Activated naive CD8-positive, alpha-beta T cell treated with anti-CD3 and anti-CD28 coated beads for 36 hours (primary cell): ENCODE measurements at regions not wholly inside any gene's neighbourhood (a gene's known extent, or its start where the extent isn't known, plus 50 kb on each side); places are given as distances from the start of the nearest gene placed in this dataset.
"Not testable (repeated sequence)": the region's sequence is repeated elsewhere in the genome, so short reads cannot be mapped to it uniquely, and the experiment has no call there.

Experiments used
- DNase-seq: peaks from one replicate; pipeline ENCODE4 v3.0.0; 2021
- H3K27ac Mint-ChIP-seq: one replicate; pipeline ENCODE4 v1.8.0; 2022; ENCODE audit warnings: mild to moderate bottlenecking, moderate library complexity, mixed read lengths
- H3K27me3 Mint-ChIP-seq: one replicate; pipeline ENCODE4 v1.8.0; 2022; ENCODE audit warnings: mild to moderate bottlenecking, mixed read lengths
- H3K36me3 Mint-ChIP-seq: one replicate; pipeline ENCODE4 v1.8.0; 2021; ENCODE audit warnings: mild to moderate bottlenecking, mixed read lengths
- H3K4me1 Mint-ChIP-seq: one replicate; pipeline ENCODE4 v1.8.0; 2021; ENCODE audit warnings: mixed read lengths
- H3K4me3 Mint-ChIP-seq: one replicate; pipeline ENCODE4 v1.8.0; 2022; ENCODE audit warnings: mild to moderate bottlenecking, moderate library complexity, mixed read lengths
- H3K9me3 Mint-ChIP-seq: one replicate; pipeline ENCODE4 v1.8.0; 2022; ENCODE audit warnings: mixed read lengths

DNA sequence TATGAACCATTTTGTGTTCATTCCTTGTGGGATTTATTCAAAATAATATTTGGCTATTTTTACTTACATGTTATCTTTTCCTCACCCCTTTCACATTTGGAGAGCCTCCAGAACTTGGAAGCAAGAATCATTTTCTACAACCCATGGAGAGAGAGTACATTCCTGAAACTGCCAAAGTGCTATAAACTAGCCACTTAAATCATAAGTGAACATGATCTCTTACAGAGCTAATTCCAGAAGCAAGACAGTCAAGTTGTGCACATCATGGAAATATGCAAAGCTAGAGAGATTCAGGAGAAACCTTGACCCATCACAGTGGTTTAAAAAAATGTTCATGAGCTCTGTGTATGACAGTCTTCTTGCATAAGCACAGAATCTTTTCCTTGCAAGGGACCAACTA lies 883.6 kb upstream of the C9orf72 start:
- no peaks in the 10 kb centered on the region for H3K36me3 Mint-ChIP-seq
- H3K27me3 Mint-ChIP-seq, result no peaks in the 10 kb centered on the region
- no peaks in the 10 kb centered on the region for H3K4me1 Mint-ChIP-seq
- no peaks in the 10 kb centered on the region for H3K9me3 Mint-ChIP-seq
- H3K4me3 Mint-ChIP-seq, result no peak overlapping the region
- no peak overlapping the region for H3K27ac Mint-ChIP-seq
- DNase-seq, result no peak

GRCh38 chr9:28464481-28465216 lies 891.4 kb upstream of the C9orf72 start:
- Mint-ChIP-seq H3K4me1 (no peaks in the 10 kb centered on the region), H3K9me3 (peaks cover 6% of the 10 kb centered on the region), H3K4me3 (no peak overlapping the region), H3K27ac (no peak overlapping the region), H3K36me3 (no peaks in the 10 kb centered on the region), H3K27me3 (no peaks in the 10 kb centered on the region)
- DNase-seq, result no peak

DNA sequence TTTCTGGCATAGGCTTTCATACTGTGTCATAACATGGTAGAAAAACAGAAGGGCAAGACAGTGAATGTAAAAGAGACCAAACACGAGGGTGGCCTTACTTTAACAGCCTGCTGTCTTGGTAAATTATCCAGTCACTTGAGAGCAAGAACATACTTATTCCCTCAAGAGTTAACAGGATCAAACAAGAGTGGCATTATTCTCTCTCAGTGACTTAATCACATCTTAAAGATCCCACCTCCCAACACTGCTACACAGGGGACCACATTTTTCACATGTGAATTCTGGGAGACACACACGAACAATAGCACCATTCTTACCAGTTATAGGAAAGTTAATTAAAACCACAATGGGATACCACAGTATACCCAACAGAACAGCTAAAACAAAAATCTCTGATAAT lies 898.0 kb upstream of the C9orf72 start:
- Mint-ChIP-seq H3K36me3 (no peaks in the 10 kb centered on the region), H3K27ac (no peak overlapping the region), H3K4me3 (no peak overlapping the region), H3K27me3 (no peaks in the 10 kb centered on the region), H3K4me1 (no peaks in the 10 kb centered on the region), H3K9me3 (peaks cover 8% of the 10 kb centered on the region)
- no peak for DNase-seq

DNA sequence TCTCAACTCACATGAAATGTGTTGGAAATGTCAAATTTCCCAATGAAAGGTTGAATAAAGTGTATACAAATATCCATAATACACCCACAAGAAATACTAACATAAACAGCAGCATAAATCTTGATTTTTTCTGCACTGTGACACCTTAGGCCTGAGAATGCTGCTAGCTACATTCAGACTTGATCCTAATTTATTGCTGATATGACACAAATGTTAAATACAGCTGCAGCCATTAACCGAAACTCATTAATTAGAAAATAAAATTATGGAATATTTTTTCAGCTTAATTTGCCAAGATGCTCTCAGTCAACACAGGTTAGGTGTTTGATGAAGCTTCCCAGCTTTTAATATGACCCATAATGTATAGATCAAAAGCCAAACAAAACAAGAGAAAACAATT lies 914.3 kb upstream of the C9orf72 start:
- DNase-seq, result no peak
- no peak overlapping the region for H3K4me3 Mint-ChIP-seq
- H3K36me3 Mint-ChIP-seq, result no peaks in the 10 kb centered on the region
- H3K27me3 Mint-ChIP-seq, result no peaks in the 10 kb centered on the region
- H3K9me3 Mint-ChIP-seq, result peaks cover 3% of the 10 kb centered on the region
- no peaks in the 10 kb centered on the region for H3K4me1 Mint-ChIP-seq
- no peak overlapping the region for H3K27ac Mint-ChIP-seq

GRCh38 chr9:28491121-28491520 lies 917.8 kb upstream of the C9orf72 start:
- Mint-ChIP-seq H3K4me1 (no peaks in the 10 kb centered on the region), H3K4me3 (no peak overlapping the region), H3K27me3 (no peaks in the 10 kb centered on the region), H3K9me3 (peaks cover 11% of the 10 kb centered on the region), H3K27ac (no peak overlapping the region), H3K36me3 (no peaks in the 10 kb centered on the region)
- no peak for DNase-seq

GRCh38 chr9:28498168-28498567 lies 924.9 kb upstream of the C9orf72 start:
- H3K36me3 Mint-ChIP-seq, result not testable (repeated sequence)

GRCh38 chr9:28502189-28502588 lies 928.9 kb upstream of the C9orf72 start:
- no peaks in the 10 kb centered on the region for H3K27me3 Mint-ChIP-seq
- H3K27ac Mint-ChIP-seq, result no peak overlapping the region
- H3K4me3 Mint-ChIP-seq, result no peak overlapping the region
- peaks cover 3% of the 10 kb centered on the region for H3K9me3 Mint-ChIP-seq
- no peaks in the 10 kb centered on the region for H3K36me3 Mint-ChIP-seq
- DNase-seq, result no peak
- H3K4me1 Mint-ChIP-seq, result no peaks in the 10 kb centered on the region

More at GRCh38 chr9:28498168-28498567, 924.9 kb upstream of the C9orf72 start:
- not testable (repeated sequence) for H3K4me1 Mint-ChIP-seq, H3K4me3 Mint-ChIP-seq, H3K27me3 Mint-ChIP-seq, H3K27ac Mint-ChIP-seq, DNase-seq
- peaks cover 11% of the 10 kb centered on the region for H3K9me3 Mint-ChIP-seq

DNA sequence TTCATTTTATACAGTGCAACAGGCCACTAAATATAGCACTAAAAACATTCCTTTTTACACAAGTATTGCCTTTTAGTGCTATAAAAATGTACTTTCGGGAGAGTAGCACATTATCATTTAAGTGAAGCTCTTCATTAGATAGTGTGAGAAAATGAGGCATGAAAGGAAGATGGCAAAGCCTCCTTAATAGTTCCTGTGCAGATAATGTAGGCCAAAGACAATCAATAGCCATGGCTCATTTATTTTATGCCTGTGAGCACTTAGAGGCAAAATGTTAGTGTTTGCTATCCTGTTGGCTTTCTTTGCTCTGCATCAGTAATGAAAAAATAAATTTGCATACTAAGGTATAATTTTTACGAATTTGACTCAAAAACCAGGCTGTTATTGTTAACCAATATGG lies 929.5 kb upstream of the C9orf72 start:
- Mint-ChIP-seq H3K4me3 (no peak overlapping the region), H3K36me3 (no peaks in the 10 kb centered on the region), H3K9me3 (peaks cover 3% of the 10 kb centered on the region), H3K27ac (no peak overlapping the region), H3K27me3 (no peaks in the 10 kb centered on the region), H3K4me1 (no peaks in the 10 kb centered on the region)
- no peak for DNase-seq

DNA sequence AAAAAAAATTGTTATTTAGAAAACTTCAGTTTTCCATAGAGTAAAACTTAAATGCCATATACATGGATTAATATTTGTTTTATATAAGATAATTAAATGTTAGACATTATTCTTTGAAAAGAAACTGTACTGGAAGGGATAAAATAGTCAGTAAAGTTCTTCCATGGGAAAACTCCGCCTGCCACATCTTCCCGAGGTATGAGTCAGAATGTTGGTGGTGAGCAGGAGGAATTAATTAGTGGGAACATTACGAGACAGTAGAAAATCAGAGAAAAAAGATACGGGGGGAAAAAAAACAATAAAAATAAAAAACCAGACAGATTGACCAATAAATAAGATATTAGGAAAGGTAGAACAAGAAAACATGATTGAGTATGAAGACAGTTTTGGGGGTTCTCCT lies 930.3 kb upstream of the C9orf72 start:
- H3K9me3 Mint-ChIP-seq, result peaks cover 3% of the 10 kb centered on the region
- H3K27ac Mint-ChIP-seq, result no peak overlapping the region
- no peak overlapping the region for H3K4me3 Mint-ChIP-seq
- no peaks in the 10 kb centered on the region for H3K36me3 Mint-ChIP-seq
- no peak for DNase-seq
- H3K4me1 Mint-ChIP-seq, result no peaks in the 10 kb centered on the region
- H3K27me3 Mint-ChIP-seq, result no peaks in the 10 kb centered on the region

DNA sequence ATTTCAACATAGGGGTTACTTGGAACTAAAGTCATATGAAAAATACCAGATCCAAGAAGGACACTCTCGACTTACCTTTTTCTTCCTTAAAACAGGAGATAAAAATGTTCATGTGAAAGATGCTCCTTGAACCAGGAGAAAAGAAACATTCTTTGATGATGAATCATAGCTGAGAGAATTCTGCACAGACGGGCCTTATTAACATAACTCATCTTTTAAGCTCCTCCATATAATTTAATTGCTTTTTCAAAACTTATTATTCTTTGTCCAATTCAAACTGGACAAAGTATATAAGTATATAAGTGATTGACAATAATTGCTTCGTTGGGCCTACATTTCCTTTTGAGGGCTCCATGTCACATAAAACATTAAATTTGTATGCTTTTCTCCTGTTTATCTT lies 945.2 kb upstream of the C9orf72 start:
- H3K27me3 Mint-ChIP-seq, result no peaks in the 10 kb centered on the region
- DNase-seq, result no peak
- no peak overlapping the region for H3K27ac Mint-ChIP-seq
- no peaks in the 10 kb centered on the region for H3K4me1 Mint-ChIP-seq
- no peak overlapping the region for H3K4me3 Mint-ChIP-seq
- peaks cover 8% of the 10 kb centered on the region for H3K9me3 Mint-ChIP-seq
- H3K36me3 Mint-ChIP-seq, result no peaks in the 10 kb centered on the region

DNA sequence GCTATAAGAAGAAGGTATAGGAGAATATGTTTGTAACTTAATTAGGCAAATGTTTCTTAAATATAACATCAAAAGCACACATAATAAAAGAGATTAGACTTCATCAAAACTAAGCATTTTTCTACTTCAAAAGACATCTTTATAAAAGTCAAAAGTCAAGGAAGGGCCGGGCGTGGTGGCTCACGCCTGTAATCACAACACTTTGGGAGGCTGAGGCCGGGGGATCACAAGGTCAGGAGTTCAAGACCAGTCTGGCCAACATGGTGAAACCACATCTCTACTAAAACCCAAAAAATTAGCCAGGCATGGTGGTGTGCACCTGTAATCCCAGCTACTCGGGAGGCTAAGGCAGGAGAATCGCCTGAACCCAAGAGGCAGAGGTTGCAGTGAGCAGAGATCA lies 951.0 kb upstream of the C9orf72 start:
- not testable (repeated sequence) for H3K27me3 Mint-ChIP-seq, H3K9me3 Mint-ChIP-seq, H3K4me3 Mint-ChIP-seq, H3K4me1 Mint-ChIP-seq, H3K36me3 Mint-ChIP-seq, H3K27ac Mint-ChIP-seq, DNase-seq

DNA sequence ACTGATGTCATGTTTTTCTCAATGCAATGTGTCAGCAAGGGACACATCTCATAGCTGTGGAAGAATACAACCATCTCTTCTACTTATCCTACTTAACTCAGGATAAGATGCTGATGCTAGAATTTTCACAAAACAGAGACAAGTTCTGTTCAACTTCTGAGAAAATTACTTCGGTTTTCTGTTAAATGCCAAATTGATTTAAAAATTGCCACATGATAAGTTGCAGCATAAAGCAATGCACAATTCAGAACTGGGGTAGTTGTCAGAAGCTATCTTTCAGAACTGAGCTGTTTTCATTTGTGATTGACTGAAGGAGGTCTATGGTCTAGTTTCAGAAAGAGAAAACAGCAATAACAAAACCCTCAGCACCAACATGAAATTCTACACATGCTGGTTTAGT lies 954.8 kb upstream of the C9orf72 start:
- Mint-ChIP-seq H3K27me3 (no peaks in the 10 kb centered on the region), H3K4me1 (no peaks in the 10 kb centered on the region)
- no peak for DNase-seq

GRCh38 chr9:28538132-28538531 lies 964.9 kb upstream of the C9orf72 start:
- Mint-ChIP-seq H3K4me3 (no peak overlapping the region), H3K27ac (no peak overlapping the region), H3K27me3 (no peaks in the 10 kb centered on the region), H3K4me1 (no peaks in the 10 kb centered on the region), H3K36me3 (no peaks in the 10 kb centered on the region), H3K9me3 (peaks cover 1% of the 10 kb centered on the region)
- no peak for DNase-seq

More for the DNA sequence above, 954.8 kb upstream of the C9orf72 start:
- Mint-ChIP-seq H3K9me3 (peaks cover 1% of the 10 kb centered on the region), H3K36me3 (no peaks in the 10 kb centered on the region), H3K27ac (no peak overlapping the region), H3K4me3 (no peak overlapping the region)

GRCh38 chr9:28539434-28540070 lies 966.3 kb upstream of the C9orf72 start:
- Mint-ChIP-seq H3K36me3 (no peaks in the 10 kb centered on the region), H3K4me3 (no peak overlapping the region), H3K27ac (no peak overlapping the region), H3K9me3 (peaks cover 1% of the 10 kb centered on the region), H3K4me1 (no peaks in the 10 kb centered on the region), H3K27me3 (no peaks in the 10 kb centered on the region)
- DNase-seq, result no peak

GRCh38 chr9:28542928-28543327 lies 969.6 kb upstream of the C9orf72 start:
- no peak for DNase-seq
- peaks cover 1% of the 10 kb centered on the region for H3K9me3 Mint-ChIP-seq
- no peaks in the 10 kb centered on the region for H3K36me3 Mint-ChIP-seq
- H3K4me3 Mint-ChIP-seq, result no peak overlapping the region
- no peaks in the 10 kb centered on the region for H3K27me3 Mint-ChIP-seq
- H3K27ac Mint-ChIP-seq, result no peak overlapping the region
- no peaks in the 10 kb centered on the region for H3K4me1 Mint-ChIP-seq

DNA sequence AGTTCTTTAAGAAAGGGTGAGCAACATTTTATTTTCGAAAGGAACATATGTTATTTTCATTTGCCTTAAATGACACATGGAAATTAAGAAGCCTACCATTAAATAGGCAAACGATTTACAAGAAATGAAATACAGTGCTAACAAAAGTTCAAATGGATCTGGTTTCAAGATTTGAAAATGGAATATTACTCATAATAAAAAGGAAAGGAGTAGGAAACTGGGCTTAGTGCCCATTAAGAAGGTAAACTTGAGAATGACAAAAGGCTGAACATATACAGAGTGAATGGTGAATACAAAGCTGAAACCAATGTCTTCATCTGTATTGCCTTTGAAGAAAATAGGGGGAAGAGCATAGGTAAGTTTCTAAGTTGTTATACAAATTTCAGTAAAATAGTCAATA lies 974.2 kb upstream of the C9orf72 start:
- no peak for DNase-seq
- H3K36me3 Mint-ChIP-seq, result no peaks in the 10 kb centered on the region
- no peaks in the 10 kb centered on the region for H3K27me3 Mint-ChIP-seq
- no peaks in the 10 kb centered on the region for H3K4me1 Mint-ChIP-seq
- peaks cover 4% of the 10 kb centered on the region for H3K9me3 Mint-ChIP-seq
- H3K27ac Mint-ChIP-seq, result no peak overlapping the region
- no peak overlapping the region for H3K4me3 Mint-ChIP-seq
